Natural killer cell (primary cell): ENCODE measurements at regions not wholly inside any gene's neighbourhood (a gene's known extent, or its start where the extent isn't known, plus 50 kb on each side); places are given as distances from the start of the nearest gene placed in this dataset.

Experiments used
- ATAC-seq, 3 donors: fragments of 150-1000 bp in 2 of 3; fragments of 200-7000 bp in 1 of 3; cut with Tn5 transposase; 1 replicate in 1 of 3; 2 replicates in 2 of 3; pipeline ENCODE4 v1.10.0; 2021; ENCODE audit warnings: mild to moderate bottlenecking in 2 of 3, moderate library complexity in 2 of 3
- DNase-seq, 2 donors: peaks; one replicate each; pipeline versions ENCODE4 v3.0.0 to v3.0.0-alpha.2; 2013 to 2021; ENCODE audit warnings: mixed read lengths in 1 of 2
- H3K27ac ChIP-seq: one replicate; pipeline ENCODE4 v1.5.1; 2013; ENCODE audit warnings: mild to moderate bottlenecking, low read length
- H3K27me3 ChIP-seq: one replicate; pipeline ENCODE4 v1.6.1; 2013; ENCODE audit warnings: low read length; ENCODE audit not compliant: control insufficient read depth, insufficient read depth
- H3K36me3 ChIP-seq: one replicate; pipeline ENCODE4 v1.6.1; 2013; ENCODE audit warnings: low read length; ENCODE audit not compliant: control insufficient read depth, insufficient read depth
- H3K4me1 ChIP-seq: one replicate; pipeline ENCODE4 v1.6.1; 2013; ENCODE audit warnings: low read length; ENCODE audit not compliant: control insufficient read depth, insufficient read depth
- H3K4me3 ChIP-seq: one replicate; pipeline ENCODE4 v1.5.1; 2013; ENCODE audit warnings: low read length
- H3K9me3 ChIP-seq: one replicate; pipeline ENCODE4 v1.6.1; 2013; ENCODE audit warnings: low read length; ENCODE audit not compliant: control insufficient read depth, insufficient read depth
- H3K27ac Mint-ChIP-seq, 2 donors: one replicate each; pipeline ENCODE4 v1.8.0; 2022; ENCODE audit warnings: mild to moderate bottlenecking in 2 of 2, mixed read lengths in 2 of 2, moderate library complexity in 1 of 2
- H3K27me3 Mint-ChIP-seq, 2 donors: one replicate each; pipeline ENCODE4 v1.8.0; 2022; ENCODE audit warnings: low read depth in 2 of 2, mixed read lengths in 2 of 2
- H3K36me3 Mint-ChIP-seq: one replicate; pipeline ENCODE4 v1.8.0; 2022; ENCODE audit warnings: mixed read lengths
- H3K4me1 Mint-ChIP-seq, 2 donors: one replicate each; pipeline ENCODE4 v1.8.0; 2022; ENCODE audit warnings: mixed read lengths in 2 of 2
- H3K4me3 Mint-ChIP-seq: one replicate; pipeline ENCODE4 v1.8.0; 2022; ENCODE audit warnings: mild to moderate bottlenecking, moderate library complexity, mixed read lengths
- H3K9me3 Mint-ChIP-seq, 2 donors: one replicate each; pipeline ENCODE4 v1.8.0; 2022; ENCODE audit warnings: mixed read lengths in 2 of 2
- WGBS: methylation state at CpG from one replicate; pipeline ENCODE4 v1.1.7; 2013; ENCODE audit warnings: missing lambda C conversion rate; ENCODE audit not compliant: insufficient coverage; 5-methylcytosine and 5-hydroxymethylcytosine counted together
- intact Hi-C: fragments of 100-400 bp; cut with micrococcal nuclease; formaldehyde crosslinking; loops from one replicate; pipeline ENCODE4 v1.14.2; 2022
- TF ChIP-seq, protein P1 (sequence below): fragments of 200-600 bp; IDR thresholded peaks from one replicate; pipeline ENCODE4 v1.8.0; 2022; ENCODE audit warnings: antibody characterized with exemption

DNA sequence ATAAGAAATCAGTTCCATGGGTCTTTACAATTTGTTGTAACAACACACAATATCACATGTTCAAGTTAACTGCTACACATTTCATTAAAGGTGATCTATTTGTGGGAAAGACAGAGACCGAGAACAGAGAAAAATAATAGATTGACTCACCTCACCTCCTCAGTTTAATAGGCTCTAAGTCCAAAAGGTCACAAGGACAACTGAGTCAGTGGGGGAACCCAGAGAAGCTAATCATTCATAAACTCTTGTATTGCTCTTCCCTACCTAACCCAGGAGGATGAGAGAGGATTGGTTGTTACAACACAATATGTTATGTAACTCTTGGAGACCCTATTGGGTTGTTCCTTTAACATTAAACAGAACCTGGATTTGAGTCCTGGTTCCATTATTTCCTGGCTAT lies 72.2 kb upstream of the CRY1 start:
- intact Hi-C loops: no loop called here
- Mint-ChIP-seq H3K27me3 (peaks cover 22 to 24% of the 10 kb centered on the region in 2 donors), H3K36me3 (peaks cover 7% of the 10 kb centered on the region), H3K27ac (no peak overlapping the region), H3K4me1 (no peaks in the 10 kb centered on the region), H3K9me3 (no peaks in the 10 kb centered on the region), H3K4me3 (no peak overlapping the region)
- 100% methylated on average over 1 of the region's 1 CpG for WGBS
- Histone ChIP-seq H3K27me3 (no peaks in the 10 kb centered on the region), H3K4me3 (no peak overlapping the region), H3K27ac (no peak overlapping the region), H3K9me3 (no peaks in the 10 kb centered on the region), H3K4me1 (no peaks in the 10 kb centered on the region), H3K36me3 (no peaks in the 10 kb centered on the region)
- ATAC-seq (no peak), DNase-seq (no peak)
- TF ChIP-seq, protein P1, sequence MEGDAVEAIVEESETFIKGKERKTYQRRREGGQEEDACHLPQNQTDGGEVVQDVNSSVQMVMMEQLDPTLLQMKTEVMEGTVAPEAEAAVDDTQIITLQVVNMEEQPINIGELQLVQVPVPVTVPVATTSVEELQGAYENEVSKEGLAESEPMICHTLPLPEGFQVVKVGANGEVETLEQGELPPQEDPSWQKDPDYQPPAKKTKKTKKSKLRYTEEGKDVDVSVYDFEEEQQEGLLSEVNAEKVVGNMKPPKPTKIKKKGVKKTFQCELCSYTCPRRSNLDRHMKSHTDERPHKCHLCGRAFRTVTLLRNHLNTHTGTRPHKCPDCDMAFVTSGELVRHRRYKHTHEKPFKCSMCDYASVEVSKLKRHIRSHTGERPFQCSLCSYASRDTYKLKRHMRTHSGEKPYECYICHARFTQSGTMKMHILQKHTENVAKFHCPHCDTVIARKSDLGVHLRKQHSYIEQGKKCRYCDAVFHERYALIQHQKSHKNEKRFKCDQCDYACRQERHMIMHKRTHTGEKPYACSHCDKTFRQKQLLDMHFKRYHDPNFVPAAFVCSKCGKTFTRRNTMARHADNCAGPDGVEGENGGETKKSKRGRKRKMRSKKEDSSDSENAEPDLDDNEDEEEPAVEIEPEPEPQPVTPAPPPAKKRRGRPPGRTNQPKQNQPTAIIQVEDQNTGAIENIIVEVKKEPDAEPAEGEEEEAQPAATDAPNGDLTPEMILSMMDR: no peak

DNA sequence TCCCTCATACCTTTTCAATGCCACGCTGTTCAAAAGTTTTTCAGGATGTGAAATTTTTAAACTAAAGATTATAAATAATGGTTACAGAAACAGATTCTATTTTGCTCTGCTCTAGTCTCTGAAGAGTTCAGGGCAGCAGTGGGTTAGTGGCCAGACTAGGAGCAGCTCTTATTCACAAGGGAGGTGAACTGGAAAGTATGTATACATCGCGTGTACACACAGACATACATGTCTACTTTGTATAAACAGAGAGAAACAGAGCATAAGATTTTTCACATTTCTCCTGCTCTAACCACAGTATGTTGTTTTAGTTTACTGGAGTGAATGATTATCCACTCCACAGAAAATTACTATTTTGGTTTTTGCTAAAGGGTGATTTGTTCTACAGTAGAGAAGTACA lies 74.4 kb upstream of the CRY1 start:
- H3K4me1 ChIP-seq: no peaks in the 10 kb centered on the region
- no peak for ATAC-seq
- no peak overlapping the region for H3K4me3 Mint-ChIP-seq
- no CpG with 5 or more reads among the region's 3 CpGs for WGBS
- TF ChIP-seq, protein P1: no peak
- H3K27me3 ChIP-seq: no peaks in the 10 kb centered on the region
- H3K9me3 Mint-ChIP-seq: no peaks in the 10 kb centered on the region
- no peak overlapping the region for H3K27ac ChIP-seq
- H3K27ac Mint-ChIP-seq: no peak overlapping the region
- peaks cover 9 to 11% of the 10 kb centered on the region in 2 donors for H3K27me3 Mint-ChIP-seq
- no peaks in the 10 kb centered on the region for H3K4me1 Mint-ChIP-seq
- H3K36me3 ChIP-seq: no peaks in the 10 kb centered on the region
- intact Hi-C loops: no loop called here
- no peak overlapping the region for H3K4me3 ChIP-seq
- no peaks in the 10 kb centered on the region for H3K9me3 ChIP-seq
- no peaks in the 10 kb centered on the region for H3K36me3 Mint-ChIP-seq
- DNase-seq: no peak

DNA sequence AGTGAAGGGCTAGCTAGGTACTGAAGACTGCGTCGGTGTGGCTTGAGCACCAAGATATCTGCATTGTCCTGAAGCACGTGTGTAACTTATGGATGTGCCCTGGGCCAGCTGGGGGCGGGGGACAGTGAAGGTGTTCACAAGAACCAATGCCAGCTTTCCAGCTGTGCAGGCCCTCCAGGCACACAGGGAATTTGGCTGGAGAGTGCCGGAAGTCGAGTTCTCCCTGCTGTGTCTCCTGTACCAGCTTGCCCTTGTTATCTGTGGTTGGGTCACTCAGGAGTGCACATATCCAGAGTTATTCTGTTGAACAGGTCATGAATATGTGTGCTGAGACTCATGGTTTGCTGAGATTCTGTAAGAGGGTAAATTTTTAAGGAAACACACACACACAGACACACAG lies 75.9 kb upstream of the CRY1 start:
- no peak overlapping the region for H3K27ac Mint-ChIP-seq
- H3K4me3 ChIP-seq: no peak overlapping the region
- intact Hi-C loops: no loop called here
- H3K36me3 ChIP-seq: no peaks in the 10 kb centered on the region
- ATAC-seq (no peak), DNase-seq (no peak)
- no peak overlapping the region for H3K4me3 Mint-ChIP-seq
- H3K27ac ChIP-seq: no peak overlapping the region
- TF ChIP-seq, protein P1: no peak
- H3K9me3 Mint-ChIP-seq: no peaks in the 10 kb centered on the region
- no peaks in the 10 kb centered on the region for H3K4me1 Mint-ChIP-seq
- no peaks in the 10 kb centered on the region for H3K9me3 ChIP-seq
- peaks cover 7 to 11% of the 10 kb centered on the region in 2 donors for H3K27me3 Mint-ChIP-seq
- no peaks in the 10 kb centered on the region for H3K36me3 Mint-ChIP-seq
- WGBS: 88% methylated on average over 6 of the region's 6 CpGs
- H3K4me1 ChIP-seq: no peaks in the 10 kb centered on the region
- H3K27me3 ChIP-seq: no peaks in the 10 kb centered on the region

DNA sequence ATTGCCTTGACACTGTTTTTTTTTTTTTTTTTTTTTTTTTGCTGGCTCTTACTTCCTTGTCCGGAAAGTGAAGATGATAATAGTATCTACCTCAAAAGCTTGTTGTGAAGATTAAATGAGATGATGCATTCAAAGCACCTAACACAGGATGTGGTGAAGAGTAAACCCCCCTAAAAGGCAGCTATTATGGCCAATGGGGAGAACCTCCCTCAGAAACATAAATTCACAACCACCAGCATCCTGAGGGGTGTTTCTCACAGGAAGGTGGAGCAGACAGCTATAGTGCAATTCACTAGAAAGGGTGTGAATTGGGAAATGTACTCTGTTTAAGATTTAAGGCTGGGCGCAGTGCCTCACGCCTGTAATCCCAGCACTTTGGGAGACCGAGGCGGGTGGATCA lies 85.4 kb upstream of the CRY1 start:
- Mint-ChIP-seq H3K9me3 (peaks cover 2 to 3% of the 10 kb centered on the region in 2 donors), H3K36me3 (no peaks in the 10 kb centered on the region), H3K27me3 (peaks cover 0 to 7% of the 10 kb centered on the region in 2 donors), H3K4me3 (peak overlapping the region; percentile 88), H3K4me1 (peaks cover 23 to 32% of the 10 kb centered on the region in 2 donors), H3K27ac (peak overlapping the region; percentile 85 to 98)
- intact Hi-C loops: loop anchor here (2.0 kb wide), 2 partner anchors 140 to 152 kb away; a partner anchor contains a TSS
- TF ChIP-seq, protein P1: no peak
- H3K27me3 ChIP-seq: no peaks in the 10 kb centered on the region
- DNase-seq (peak; percentile 40 to 66), ATAC-seq (peak; percentile 95 to 98 (median 96))
- H3K36me3 ChIP-seq: no peaks in the 10 kb centered on the region
- H3K27ac ChIP-seq: peak overlapping the region; percentile 58
- WGBS: 59% methylated on average over 4 of the region's 5 CpGs
- no peak overlapping the region for H3K4me3 ChIP-seq
- H3K9me3 ChIP-seq: no peaks in the 10 kb centered on the region
- peaks cover 19% of the 10 kb centered on the region for H3K4me1 ChIP-seq
